ENCODE measurements at regions not wholly inside any gene's neighbourhood (a gene's known extent, or its start where the extent isn't known, plus 50 kb on each side); places are given as distances from the start of the nearest gene placed in this dataset.
"Not testable (repeated sequence)": the region's sequence is repeated elsewhere in the genome, so short reads cannot be mapped to it uniquely, and the experiment has no call there.

GRCh38 chr3:74295479-74295878, 319.0 kb downstream of the CNTN3 start:
- intact Hi-C loops (cut with DNase I) = no loop called here
- no peak for DNase-seq

DNA sequence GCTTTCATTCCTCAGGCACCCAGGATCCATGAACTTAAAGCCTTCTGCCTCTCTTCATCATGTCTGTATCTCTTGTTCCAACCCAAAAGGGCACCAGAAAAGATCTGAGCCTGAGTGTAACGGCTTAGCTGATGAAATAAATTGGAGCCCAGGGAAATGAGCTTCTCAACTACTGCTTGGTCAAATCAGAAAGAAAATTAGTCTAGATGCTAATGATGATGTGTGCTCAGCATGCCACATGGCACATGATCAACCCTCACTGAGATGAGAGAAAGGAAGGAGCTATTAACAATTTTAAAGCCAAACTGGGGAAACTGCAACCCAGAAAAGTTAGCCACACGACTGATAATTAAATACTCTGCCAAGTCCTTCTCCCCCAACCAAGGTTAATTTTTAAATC, 325.7 kb downstream of the CNTN3 start:
- intact Hi-C loops (cut with DNase I) = no loop called here
- no peak for DNase-seq

DNA sequence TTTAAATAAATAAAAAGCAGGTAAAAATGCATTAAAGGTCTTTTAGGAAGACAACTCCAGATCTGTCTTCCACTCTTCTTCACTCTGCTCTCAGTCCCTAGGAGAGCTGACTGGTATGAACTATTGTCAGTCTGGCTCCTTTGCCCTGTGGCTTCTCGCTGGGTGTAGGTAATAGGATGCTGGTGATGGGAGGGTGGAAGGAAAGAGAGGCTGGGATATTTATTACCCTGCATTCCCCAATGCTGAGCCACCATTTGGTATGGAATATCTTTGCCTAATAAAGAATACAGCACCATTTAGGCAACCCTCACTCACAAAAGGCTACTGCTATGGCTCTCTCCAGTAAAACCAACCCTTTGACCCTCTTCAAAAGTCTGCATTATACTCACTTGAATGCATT, 326.9 kb downstream of the CNTN3 start:
- no peak for DNase-seq
- intact Hi-C loops (cut with DNase I) = no loop called here

GRCh38 chr3:74282202-74282601, 332.3 kb downstream of the CNTN3 start:
- intact Hi-C loops (cut with DNase I) = no loop called here
- DNase-seq = no peak

DNA sequence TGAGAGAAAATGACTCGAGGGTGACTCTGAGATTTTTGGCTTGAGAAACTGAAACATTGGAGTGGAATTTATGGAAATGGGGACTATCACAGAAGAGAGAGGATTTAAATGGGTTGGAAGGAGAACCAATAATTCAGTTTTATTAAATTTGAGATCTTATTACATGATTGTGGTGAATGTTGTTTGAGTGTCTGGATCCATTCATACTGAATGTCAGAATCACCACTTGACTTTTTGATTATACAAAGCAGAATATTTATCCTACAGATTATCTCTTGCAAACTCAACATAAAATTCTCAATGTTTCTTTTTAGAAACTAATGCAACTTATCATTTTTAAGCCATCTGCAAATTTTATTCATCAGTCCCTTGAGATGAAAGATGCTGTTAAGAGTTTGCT, 332.8 kb downstream of the CNTN3 start:
- no peak for DNase-seq
- intact Hi-C loops (cut with DNase I) = no loop called here

GRCh38 chr3:74273555-74274402, 340.7 kb downstream of the CNTN3 start:
- no peak for DNase-seq
- intact Hi-C loops (cut with DNase I) = no loop called here

DNA sequence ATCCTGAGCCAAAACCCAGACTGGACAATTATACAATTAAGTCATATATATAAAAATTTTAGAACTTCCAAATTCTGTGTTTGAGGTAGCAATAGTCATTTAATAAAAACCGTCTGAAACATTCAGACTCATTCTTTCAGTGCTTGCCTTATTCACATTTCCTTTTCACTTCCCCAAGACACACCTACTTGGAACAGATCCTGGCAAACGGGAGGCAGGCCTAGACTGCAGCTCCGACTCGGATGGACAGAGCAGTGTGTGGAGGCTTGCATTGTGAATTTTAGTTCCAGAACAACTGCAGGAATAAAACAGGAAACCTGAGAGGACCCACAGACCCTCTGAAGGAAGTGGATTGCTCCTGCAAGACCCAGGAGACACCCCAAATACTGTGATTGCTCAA, 341.4 kb downstream of the CNTN3 start:
- intact Hi-C loops (cut with DNase I) = no loop called here
- DNase-seq = no peak

DNA sequence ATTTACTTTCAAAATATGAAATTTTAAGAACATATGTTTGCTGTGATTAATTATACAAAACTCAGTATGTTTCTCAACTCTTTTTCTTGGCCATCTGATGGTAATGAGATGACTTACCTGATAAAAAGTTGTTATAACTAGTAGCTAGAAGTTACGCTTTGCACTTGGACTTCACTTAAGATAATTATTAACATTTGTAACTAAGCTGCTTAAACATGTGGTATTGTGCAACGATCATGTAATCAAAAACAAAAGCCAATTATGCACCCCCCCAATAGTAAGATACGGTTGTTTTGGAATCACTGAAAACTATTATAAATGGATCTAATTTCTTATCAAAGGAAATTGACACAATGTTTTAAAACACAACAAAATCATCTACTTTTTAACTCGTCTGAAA, 342.9 kb downstream of the CNTN3 start:
- DNase-seq = no peak
- intact Hi-C loops (cut with DNase I) = no loop called here

DNA sequence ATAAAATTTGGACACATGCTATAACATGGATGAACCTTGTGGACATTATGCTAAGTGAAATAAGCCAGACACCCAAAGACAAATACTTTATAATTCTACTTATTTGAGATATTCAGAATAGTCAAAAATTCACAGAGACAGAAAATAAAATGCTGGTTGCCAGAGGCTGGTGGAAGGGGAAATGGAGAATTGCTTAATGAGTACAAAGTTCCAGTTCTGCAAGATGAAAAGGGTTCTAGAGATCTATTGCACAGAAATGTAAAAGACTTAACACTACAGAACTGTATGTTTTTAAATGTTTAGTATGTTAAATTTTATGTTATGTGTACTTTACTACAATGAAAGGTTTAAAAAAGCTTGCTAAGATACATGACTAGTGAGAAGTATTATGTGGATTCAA, 344.8 kb downstream of the CNTN3 start:
- intact Hi-C loops (cut with DNase I) = loop anchor here (5.0 kb wide), 1 partner anchor 363 kb away; no protein-coding TSS in a partner anchor
- no peak for DNase-seq

- intact Hi-C loops (cut with DNase I) = loop anchor here (5.0 kb wide), 1 partner anchor 364 kb away; no protein-coding TSS in a partner anchor
- no peak for DNase-seq
Measured at GRCh38 chr3:74268753-74269152, 345.7 kb downstream of the CNTN3 start.

DNA sequence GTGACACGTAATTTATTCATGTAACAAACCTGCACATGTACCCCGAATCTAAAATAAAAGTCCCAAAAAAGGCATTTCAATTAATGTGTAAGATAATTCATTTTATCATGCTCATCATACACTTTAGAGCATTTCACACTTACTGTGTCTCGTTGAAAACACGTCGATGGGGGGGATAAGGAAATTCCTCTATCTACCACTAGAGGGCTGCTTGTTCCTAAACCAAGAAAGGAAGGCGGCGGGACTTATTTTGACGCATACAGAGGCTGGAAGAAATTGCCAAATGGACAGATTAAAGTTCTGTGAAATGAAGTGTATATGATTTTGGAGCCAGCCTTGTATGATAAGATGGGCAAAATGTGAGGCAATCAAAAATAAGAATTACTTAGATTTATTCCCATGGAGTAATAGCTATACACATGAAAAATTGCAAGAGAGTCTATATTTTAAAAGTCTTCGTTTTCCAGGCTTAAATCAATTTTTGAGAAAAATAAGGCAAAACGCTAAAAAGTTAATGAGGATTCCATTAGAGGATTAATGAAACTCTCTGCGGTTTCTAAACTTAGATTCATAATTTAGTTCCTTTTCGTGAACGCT, 346.8 kb downstream of the CNTN3 start:
- peak in 1 of 10 donors; percentile 20 for DNase-seq
- intact Hi-C loops (cut with DNase I) = loop anchor here (5.0 kb wide), 1 partner anchor 365 kb away; no protein-coding TSS in a partner anchor

GRCh38 chr3:74267131-74267530, 347.3 kb downstream of the CNTN3 start:
- DNase-seq = no peak
- intact Hi-C loops (cut with DNase I) = loop anchor here (5.0 kb wide), 1 partner anchor 365 kb away; no protein-coding TSS in a partner anchor

- intact Hi-C loops (cut with DNase I) = loop anchor here (5.0 kb wide), 1 partner anchor 367 kb away; no protein-coding TSS in a partner anchor
- DNase-seq = no peak
Measured at GRCh38 chr3:74265069-74265468, 349.4 kb downstream of the CNTN3 start.

GRCh38 chr3:74263031-74263430, 351.4 kb downstream of the CNTN3 start:
- no peak for DNase-seq
- intact Hi-C loops (cut with DNase I) = no loop called here

DNA sequence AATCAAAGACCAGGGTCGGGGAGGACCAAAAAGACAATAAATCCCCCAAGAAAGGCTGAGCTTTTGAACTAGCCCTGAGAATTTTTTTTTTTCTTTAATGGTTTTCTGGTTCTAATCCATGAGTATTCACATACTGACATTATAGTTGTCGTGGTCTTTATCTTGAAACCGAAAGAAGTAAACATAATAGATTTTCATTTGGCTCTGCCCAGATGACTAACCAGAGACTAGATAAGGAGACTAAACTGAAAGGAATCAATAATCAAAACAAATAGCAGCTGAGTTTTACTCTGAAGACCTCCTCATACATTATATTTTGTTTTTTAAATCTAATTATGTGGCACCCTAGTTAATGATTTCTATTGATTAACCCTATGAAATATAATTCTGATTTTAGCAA, 381.4 kb downstream of the CNTN3 start:
- no peak for DNase-seq
- intact Hi-C loops (cut with DNase I) = no loop called here

GRCh38 chr3:74217467-74217866, 397.0 kb downstream of the CNTN3 start:
- intact Hi-C loops (cut with DNase I) = no loop called here
- DNase-seq = no peak

GRCh38 chr3:74214286-74214685, 400.2 kb downstream of the CNTN3 start:
- no peak for DNase-seq
- intact Hi-C loops (cut with DNase I) = no loop called here

- intact Hi-C loops (cut with DNase I) = no loop called here
- DNase-seq = no peak
Measured at GRCh38 chr3:74210739-74211138, 403.7 kb downstream of the CNTN3 start.

DNA sequence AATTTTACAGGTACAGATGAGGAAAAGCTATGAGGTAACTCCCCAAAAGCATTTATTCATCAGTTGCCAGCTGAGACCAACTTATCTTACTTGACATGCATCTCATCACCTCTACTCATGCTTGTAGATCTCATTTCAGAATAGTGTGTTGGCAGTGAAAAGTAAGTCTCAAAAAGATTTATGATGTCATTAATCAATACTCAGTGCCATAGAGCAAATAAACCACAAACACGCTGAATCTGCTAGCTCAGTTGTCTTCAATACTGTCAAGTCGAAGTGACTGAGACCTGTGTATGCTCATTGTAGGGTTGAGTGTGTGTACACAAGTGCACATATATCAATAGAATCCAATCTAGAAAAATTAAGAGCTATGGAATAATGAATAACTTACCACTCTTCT, 413.5 kb downstream of the CNTN3 start:
- intact Hi-C loops (cut with DNase I) = no loop called here
- no peak for DNase-seq

DNA sequence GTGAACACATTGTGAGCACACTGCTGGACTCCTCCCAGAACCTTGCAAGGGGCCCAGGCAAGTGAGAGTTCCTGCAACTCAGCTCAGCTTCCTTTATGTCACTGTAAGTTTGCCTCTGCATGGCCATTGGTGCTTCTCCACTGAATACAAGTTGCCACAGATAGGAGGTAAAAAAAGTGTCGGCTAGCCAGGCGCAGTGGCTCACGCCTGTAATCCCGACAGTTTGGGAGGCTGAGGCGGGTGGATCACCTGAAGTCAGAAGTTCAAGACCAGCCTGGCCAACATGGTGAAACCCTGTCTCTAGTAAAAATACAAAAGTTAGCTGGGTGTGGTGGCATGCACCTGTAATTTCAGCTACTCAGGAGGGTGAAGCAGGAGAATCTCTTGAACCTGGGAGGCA, 435.8 kb downstream of the CNTN3 start:
- peak in 2 of 10 donors; percentile 30 to 55 for DNase-seq
- intact Hi-C loops (cut with DNase I) = not testable (repeated sequence)

- intact Hi-C loops (cut with DNase I) = no loop called here
- DNase-seq = no peak
Measured at GRCh38 chr3:74173090-74173489, 441.4 kb downstream of the CNTN3 start.

DNA sequence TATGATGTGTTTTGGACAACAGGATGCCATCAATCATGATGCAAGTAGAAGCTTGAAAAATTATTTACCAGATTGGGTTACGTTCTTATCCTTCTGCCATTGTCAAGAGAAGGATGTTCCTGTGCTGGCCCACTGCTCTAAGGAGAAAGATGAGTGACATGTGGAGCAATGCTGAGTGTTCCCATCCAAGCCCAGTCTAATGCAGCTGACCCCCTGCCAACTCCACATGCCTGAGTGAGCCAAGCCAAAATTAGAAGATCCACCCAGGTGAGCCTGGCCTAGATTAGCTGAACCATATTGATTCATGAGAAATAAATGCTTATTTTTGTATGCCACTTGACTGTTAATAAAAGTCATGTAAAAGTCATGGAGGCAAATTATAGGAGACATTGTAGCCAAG, 446.5 kb downstream of the CNTN3 start:
- intact Hi-C loops (cut with DNase I) = no loop called here
- DNase-seq = no peak
